ENCODE measurements at regions not wholly inside any gene's neighbourhood (a gene's known extent, or its start where the extent isn't known, plus 50 kb on each side); places are given as distances from the start of the nearest gene placed in this dataset.
"Not testable (repeated sequence)": the region's sequence is repeated elsewhere in the genome, so short reads cannot be mapped to it uniquely, and the experiment has no call there.

GRCh38 chr16:65319621-65320231, 197.9 kb upstream of the CDH11 start:
- DNase-seq, result no peak

GRCh38 chr16:65318590-65319257, 196.9 kb upstream of the CDH11 start:
- no peak for DNase-seq

- DNase-seq, result no peak
These were observed 196.3 kb upstream of the CDH11 start for GRCh38 chr16:65318138-65318537.

GRCh38 chr16:65316808-65317207, 194.9 kb upstream of the CDH11 start:
- DNase-seq, result no peak

- no peak for DNase-seq
These were observed 193.4 kb upstream of the CDH11 start for GRCh38 chr16:65315081-65315780.

- no peak for DNase-seq
These were observed 192.8 kb upstream of the CDH11 start for GRCh38 chr16:65314627-65315008.

GRCh38 chr16:65313936-65314626, 192.2 kb upstream of the CDH11 start:
- no peak for DNase-seq

- DNase-seq, result no peak
These were observed 190.9 kb upstream of the CDH11 start for GRCh38 chr16:65312795-65313194.

- no peak for DNase-seq
These were observed 190.2 kb upstream of the CDH11 start for GRCh38 chr16:65312071-65312470.

GRCh38 chr16:65310491-65310890, 188.6 kb upstream of the CDH11 start:
- DNase-seq, result not testable (repeated sequence)

GRCh38 chr16:65309354-65309753, 187.5 kb upstream of the CDH11 start:
- DNase-seq, result no peak

- no peak for DNase-seq
These were observed 186.6 kb upstream of the CDH11 start for GRCh38 chr16:65308506-65308905.

GRCh38 chr16:65307286-65307685, 185.4 kb upstream of the CDH11 start:
- no peak for DNase-seq

- no peak for DNase-seq
These were observed 184.9 kb upstream of the CDH11 start for GRCh38 chr16:65306722-65307121.

- no peak for DNase-seq
These were observed 184.4 kb upstream of the CDH11 start for GRCh38 chr16:65306300-65306699.

- no peak for DNase-seq
These were observed 183.6 kb upstream of the CDH11 start for GRCh38 chr16:65305266-65305959.

- no peak for DNase-seq
These were observed 179.2 kb upstream of the CDH11 start for GRCh38 chr16:65301029-65301428.

GRCh38 chr16:65297453-65297852, 175.6 kb upstream of the CDH11 start:
- no peak for DNase-seq

GRCh38 chr16:65295527-65295926, 173.7 kb upstream of the CDH11 start:
- no peak for DNase-seq

- DNase-seq, result no peak
These were observed 172.8 kb upstream of the CDH11 start for GRCh38 chr16:65294708-65295107.

- DNase-seq, result no peak
These were observed 172.3 kb upstream of the CDH11 start for GRCh38 chr16:65294165-65294564.

- no peak for DNase-seq
These were observed 167.2 kb upstream of the CDH11 start for GRCh38 chr16:65289022-65289421.

GRCh38 chr16:65287307-65287706, 165.4 kb upstream of the CDH11 start:
- no peak for DNase-seq
